Hematopoietic multipotent progenitor cell (in vitro differentiated cells): ENCODE measurements at regions not wholly inside any gene's neighbourhood (a gene's known extent, or its start where the extent isn't known, plus 50 kb on each side); places are given as distances from the start of the nearest gene placed in this dataset.
"Not testable (repeated sequence)": the region's sequence is repeated elsewhere in the genome, so short reads cannot be mapped to it uniquely, and the experiment has no call there.

Experiments used
- DNase-seq, 3 donors: peaks; one replicate each; pipeline ENCODE4 v3.0.0-alpha.2; 2011 to 2015; ENCODE audit warnings: low read depth in 2 of 3, low spot score in 2 of 3

- no peak for DNase-seq
These were observed 113.7 kb downstream of the WNT7A start for GRCh38 chr3:13766128-13766527.

GRCh38 chr3:13764161-13764560 lies 115.7 kb downstream of the WNT7A start:
- no peak for DNase-seq

- DNase-seq, result no peak
These were observed 117.0 kb downstream of the WNT7A start for GRCh38 chr3:13762906-13763305.

GRCh38 chr3:13750731-13751130 lies 129.1 kb downstream of the WNT7A start:
- no peak for DNase-seq

GRCh38 chr3:13750215-13750614 lies 129.7 kb downstream of the WNT7A start:
- no peak for DNase-seq

GRCh38 chr3:13749063-13749764 lies 130.7 kb downstream of the WNT7A start:
- DNase-seq, result no peak

GRCh38 chr3:13748276-13748879 lies 131.5 kb downstream of the WNT7A start:
- no peak for DNase-seq

- DNase-seq, result no peak
These were observed 132.2 kb downstream of the WNT7A start for GRCh38 chr3:13747627-13748026.

GRCh38 chr3:13746385-13746784 lies 133.5 kb downstream of the WNT7A start:
- DNase-seq, result no peak

- peak in 1 of 3 donors; percentile 3 for DNase-seq
These were observed 134.2 kb downstream of the WNT7A start for GRCh38 chr3:13745636-13746035.

GRCh38 chr3:13740795-13741194 lies 139.1 kb downstream of the WNT7A start:
- DNase-seq, result no peak

- not testable (repeated sequence) for DNase-seq
These were observed 146.1 kb downstream of the WNT7A start for GRCh38 chr3:13733726-13734125.

- DNase-seq, result no peak
These were observed 151.4 kb downstream of the WNT7A start for GRCh38 chr3:13728487-13728886.

- DNase-seq, result no peak
These were observed 152.0 kb downstream of the WNT7A start for GRCh38 chr3:13727890-13728289.

GRCh38 chr3:13723676-13724207 lies 156.1 kb downstream of the WNT7A start:
- DNase-seq, result no peak

GRCh38 chr3:13722178-13722577 lies 157.7 kb downstream of the WNT7A start:
- DNase-seq, result no peak

- DNase-seq, result no peak
These were observed 161.4 kb downstream of the WNT7A start for GRCh38 chr3:13718436-13718835.

- no peak for DNase-seq
These were observed 161.9 kb downstream of the WNT7A start for GRCh38 chr3:13718000-13718399.

GRCh38 chr3:13717222-13717895 lies 162.5 kb downstream of the WNT7A start:
- no peak for DNase-seq

GRCh38 chr3:13716540-13717221 lies 163.2 kb downstream of the WNT7A start:
- no peak for DNase-seq

GRCh38 chr3:13715961-13716360 lies 163.9 kb downstream of the WNT7A start:
- no peak for DNase-seq
